Upper lobe of left lung (tissue), 4 donors: ENCODE measurements at regions not wholly inside any gene's neighbourhood (a gene's known extent, or its start where the extent isn't known, plus 50 kb on each side); places are given as distances from the start of the nearest gene placed in this dataset.

Experiments
- CTCF ChIP-seq, 6 experiments: fragments of 450-650 bp in 4 of 6; fragments of 200-600 bp in 2 of 6; sonication (generic) in 2 of 6; IDR thresholded peaks; one replicate each; pipeline ENCODE4 v1.5.1; 2016 to 2019; ENCODE audit warnings: antibody characterized with exemption in 6 of 6
- EP300 ChIP-seq, 4 donors: sonication (generic); formaldehyde crosslinking; IDR thresholded peaks; one replicate each; pipeline ENCODE4 v1.5.1; 2017; ENCODE audit warnings: antibody characterized with exemption in 4 of 4, control low read depth in 2 of 4
- POLR2AphosphoS5 ChIP-seq, 2 donors: sonication (generic); formaldehyde crosslinking; IDR thresholded peaks; one replicate each; pipeline ENCODE4 v1.5.1; 2017; ENCODE audit warnings: antibody characterized with exemption in 2 of 2

GRCh38 chr5:166022065-166022464 lies 2269.4 kb upstream of the WWC1 start:
- TF ChIP-seq POLR2AphosphoS5 (IDR thresholded peaks at IDR 0.05), result no peak
- TF ChIP-seq CTCF (IDR thresholded peaks at IDR 0.05), result no peak
- no peak for TF ChIP-seq EP300 (IDR thresholded peaks at IDR 0.05)
